ENCODE measurements at regions not wholly inside any gene's neighbourhood (a gene's known extent, or its start where the extent isn't known, plus 50 kb on each side); places are given as distances from the start of the nearest gene placed in this dataset.

DNA sequence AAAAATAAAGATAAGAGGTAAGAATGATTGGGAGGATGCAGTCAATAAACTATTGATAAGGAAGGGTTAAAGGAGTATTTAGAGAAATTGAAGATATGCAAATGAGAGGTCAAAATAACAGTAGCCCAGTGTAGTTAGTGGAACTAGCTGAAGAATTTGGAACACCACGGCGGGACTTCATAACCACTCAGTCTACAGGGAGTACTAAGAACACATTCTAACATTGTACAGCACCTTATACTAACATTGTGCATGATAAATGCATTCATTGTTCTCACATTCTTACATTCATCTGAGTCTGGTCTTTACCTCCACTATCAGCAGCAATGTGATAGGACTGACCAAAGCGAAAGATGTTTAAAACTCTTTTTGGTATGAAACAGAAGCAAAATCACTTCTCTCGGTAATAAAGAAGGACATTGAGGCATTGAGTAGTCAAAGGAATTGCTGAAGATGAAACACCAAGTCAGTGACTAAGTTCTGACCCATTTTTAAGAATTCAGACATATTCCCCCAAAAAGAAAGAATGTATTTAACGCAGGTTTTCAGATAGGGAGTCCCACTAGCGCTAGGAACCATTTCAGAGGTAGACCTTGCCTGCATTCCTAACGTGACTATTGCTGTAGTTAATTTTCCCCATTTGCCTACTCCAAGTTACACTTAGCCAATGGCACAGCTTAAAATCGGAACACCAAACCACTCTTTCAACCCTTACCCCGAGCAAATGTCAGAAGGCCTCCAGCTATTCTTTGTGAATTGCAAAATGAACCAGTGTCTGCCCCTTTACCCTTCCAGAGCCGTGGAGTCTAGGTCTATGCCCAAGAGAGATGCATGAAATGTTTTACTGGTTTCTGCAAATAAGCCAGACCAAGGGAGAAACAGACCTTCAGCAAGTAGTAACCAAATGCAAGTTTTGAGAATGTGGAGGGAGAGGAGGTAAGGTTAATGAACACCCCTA, 108.8 kb upstream of the IRF2BP2 start:
- peaks cover 38 to 91% (median 68%) of the 10 kb centered on the region in 3 donors for H3K4me1 ChIP-seq
- ATAC-seq, result no peak
- no peak for TF ChIP-seq EP300 (IDR thresholded peaks at IDR 0.05)
- TF ChIP-seq POLR2A (IDR thresholded peaks at IDR 0.05), result no peak
- TF ChIP-seq POLR2AphosphoS5 (IDR thresholded peaks at IDR 0.05), result no peak
- TF ChIP-seq, protein P1, sequence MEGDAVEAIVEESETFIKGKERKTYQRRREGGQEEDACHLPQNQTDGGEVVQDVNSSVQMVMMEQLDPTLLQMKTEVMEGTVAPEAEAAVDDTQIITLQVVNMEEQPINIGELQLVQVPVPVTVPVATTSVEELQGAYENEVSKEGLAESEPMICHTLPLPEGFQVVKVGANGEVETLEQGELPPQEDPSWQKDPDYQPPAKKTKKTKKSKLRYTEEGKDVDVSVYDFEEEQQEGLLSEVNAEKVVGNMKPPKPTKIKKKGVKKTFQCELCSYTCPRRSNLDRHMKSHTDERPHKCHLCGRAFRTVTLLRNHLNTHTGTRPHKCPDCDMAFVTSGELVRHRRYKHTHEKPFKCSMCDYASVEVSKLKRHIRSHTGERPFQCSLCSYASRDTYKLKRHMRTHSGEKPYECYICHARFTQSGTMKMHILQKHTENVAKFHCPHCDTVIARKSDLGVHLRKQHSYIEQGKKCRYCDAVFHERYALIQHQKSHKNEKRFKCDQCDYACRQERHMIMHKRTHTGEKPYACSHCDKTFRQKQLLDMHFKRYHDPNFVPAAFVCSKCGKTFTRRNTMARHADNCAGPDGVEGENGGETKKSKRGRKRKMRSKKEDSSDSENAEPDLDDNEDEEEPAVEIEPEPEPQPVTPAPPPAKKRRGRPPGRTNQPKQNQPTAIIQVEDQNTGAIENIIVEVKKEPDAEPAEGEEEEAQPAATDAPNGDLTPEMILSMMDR (IDR thresholded peaks at IDR 0.05), result no peak
- no peaks in the 10 kb centered on the region for H3K9me3 ChIP-seq
- H3K4me3 ChIP-seq, result no peak overlapping the region
- H3K27ac ChIP-seq, result peak overlapping the region; percentile 95 to 100 (median 98)
- no peaks in the 10 kb centered on the region for H3K36me3 ChIP-seq
- H3K27me3 ChIP-seq, result no peaks in the 10 kb centered on the region
- WGBS, 2 donors (ENCODE audit: low coverage in 1 of 2), result 57 to 71% methylated on average over 7 to 10 of the region's 10 CpGs

DNA sequence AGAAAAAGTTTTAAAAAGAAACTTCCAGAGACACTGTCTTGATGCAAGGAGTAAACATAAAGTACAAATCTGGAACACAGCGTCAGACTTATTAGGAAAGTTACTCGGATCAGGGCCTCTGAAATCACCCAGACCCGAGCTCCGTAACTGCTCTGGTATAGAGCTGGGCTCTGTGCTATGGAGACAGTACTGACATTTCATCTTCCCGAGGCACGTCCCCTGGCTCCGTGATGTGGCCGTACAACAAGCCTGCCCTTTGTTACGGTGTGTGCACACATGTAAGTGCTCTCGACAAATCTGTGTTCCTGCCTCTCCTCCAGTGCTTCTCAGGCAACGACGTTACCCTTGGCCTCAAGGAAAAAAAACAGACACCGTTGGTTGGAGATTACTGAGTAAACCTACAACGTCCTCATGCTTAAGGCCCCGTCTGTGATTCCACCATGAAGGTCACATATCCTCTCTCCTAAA, 107.0 kb upstream of the IRF2BP2 start:
- peak overlapping the region in 1 of 2 donors; percentile 1 for H3K4me3 ChIP-seq
- H3K4me1 ChIP-seq, result peaks cover 23 to 73% (median 54%) of the 10 kb centered on the region in 3 donors
- 13 to 22% methylated on average over 13 to 15 of the region's 15 CpGs for whole genome bisulfite sequencing, 2 donors (ENCODE audit: low coverage in 1 of 2)
- peak; percentile 16 for ATAC-seq
- H3K36me3 ChIP-seq, result no peaks in the 10 kb centered on the region
- H3K27me3 ChIP-seq, result no peaks in the 10 kb centered on the region
- TF ChIP-seq EP300 (IDR thresholded peaks at IDR 0.05), result no peak
- peak in 1 of 2 donors; percentile 18 for TF ChIP-seq POLR2A (IDR thresholded peaks at IDR 0.05)
- TF ChIP-seq POLR2AphosphoS5 (IDR thresholded peaks at IDR 0.05), result peak; percentile 44
- no peaks in the 10 kb centered on the region for H3K9me3 ChIP-seq
- peak overlapping the region; percentile 95 to 100 (median 98) for H3K27ac ChIP-seq

GRCh38 chr1:234715252-234716014, 105.5 kb upstream of the IRF2BP2 start:
- H3K36me3 ChIP-seq, result no peaks in the 10 kb centered on the region
- ATAC-seq, result no peak
- H3K4me1 ChIP-seq, result peaks cover 15 to 65% (median 41%) of the 10 kb centered on the region in 3 donors
- no peak overlapping the region for H3K4me3 ChIP-seq
- TF ChIP-seq EP300 (IDR thresholded peaks at IDR 0.05), result no peak
- TF ChIP-seq POLR2A (IDR thresholded peaks at IDR 0.05), result no peak
- TF ChIP-seq, protein P1 (IDR thresholded peaks at IDR 0.05), result no peak
- no peak for TF ChIP-seq POLR2AphosphoS5 (IDR thresholded peaks at IDR 0.05)
- no peaks in the 10 kb centered on the region for H3K27me3 ChIP-seq
- no peaks in the 10 kb centered on the region for H3K9me3 ChIP-seq
- WGBS, 2 donors (ENCODE audit: low coverage in 1 of 2), result 31 to 55% methylated on average over 7 to 10 of the region's 10 CpGs
- H3K27ac ChIP-seq, result peak overlapping the region; percentile 95 to 100 (median 98)

DNA sequence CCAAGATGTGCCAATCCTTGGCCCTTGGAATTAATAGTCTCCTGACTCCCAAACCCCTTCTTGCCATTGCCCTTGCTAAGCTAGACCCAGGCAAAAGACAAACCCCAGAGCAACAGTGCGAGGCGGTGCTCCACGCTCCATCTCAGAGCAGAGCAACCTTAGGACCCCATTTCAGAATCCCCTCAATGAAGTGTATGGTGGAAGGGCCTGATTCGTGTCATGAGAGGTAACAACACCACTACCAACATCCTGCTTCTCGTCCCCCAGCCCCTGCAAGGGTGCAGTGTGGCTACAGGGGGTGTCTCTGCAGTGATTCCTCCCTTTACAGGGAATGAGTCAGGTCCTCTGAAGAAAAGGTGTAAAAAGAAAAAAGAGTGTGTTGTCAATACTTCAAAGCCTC, 103.9 kb upstream of the IRF2BP2 start:
- Histone ChIP-seq H3K27ac (no peak overlapping the region), H3K4me1 (peaks cover 8 to 49% (median 28%) of the 10 kb centered on the region in 3 donors), H3K36me3 (no peaks in the 10 kb centered on the region), H3K9me3 (no peaks in the 10 kb centered on the region), H3K27me3 (no peaks in the 10 kb centered on the region), H3K4me3 (no peak overlapping the region)
- TF ChIP-seq POLR2AphosphoS5 (IDR thresholded peaks at IDR 0.05) (no peak), EP300 (IDR thresholded peaks at IDR 0.05) (no peak), POLR2A (IDR thresholded peaks at IDR 0.05) (no peak)
- TF ChIP-seq, protein P1 (IDR thresholded peaks at IDR 0.05), result no peak
- 95% methylated on average over 5 of the region's 5 CpGs; no CpG with 5 or more reads in 1 of the 2 donors for WGBS, 2 donors (ENCODE audit: low coverage in 1 of 2)
- no peak for ATAC-seq

GRCh38 chr1:234713440-234713839, 103.5 kb upstream of the IRF2BP2 start:
- no peak overlapping the region for H3K27ac ChIP-seq
- no peak for TF ChIP-seq POLR2AphosphoS5 (IDR thresholded peaks at IDR 0.05)
- no peak for TF ChIP-seq EP300 (IDR thresholded peaks at IDR 0.05)
- TF ChIP-seq, protein P1 (IDR thresholded peaks at IDR 0.05), result no peak
- no peak for TF ChIP-seq POLR2A (IDR thresholded peaks at IDR 0.05)
- WGBS, 2 donors (ENCODE audit: low coverage in 1 of 2), result 87% methylated on average over 4 to 11 of the region's 11 CpGs
- H3K9me3 ChIP-seq, result no peaks in the 10 kb centered on the region
- H3K4me3 ChIP-seq, result no peak overlapping the region
- no peak for ATAC-seq
- no peaks in the 10 kb centered on the region for H3K36me3 ChIP-seq
- peaks cover 7 to 45% (median 23%) of the 10 kb centered on the region in 3 donors for H3K4me1 ChIP-seq
- no peaks in the 10 kb centered on the region for H3K27me3 ChIP-seq
